Stimulated activated effector memory CD8-positive, alpha-beta T cell treated with anti-CD3 and anti-CD28 coated beads, Interleukin-12 subunit alpha, Interleukin-12 subunit beta, amount 100 ng/mL, for 72 hours (primary cell): ENCODE measurements at regions not wholly inside any gene's neighbourhood (a gene's known extent, or its start where the extent isn't known, plus 50 kb on each side); places are given as distances from the start of the nearest gene placed in this dataset.
A peak's percentile ranks its signal among the peaks of the same experiment; 100 is the strongest.

Experiments used
- ATAC-seq: fragments of 150-1000 bp; cut with Tn5 transposase; 2 replicates; pipeline ENCODE4 v1.10.0; 2021
- DNase-seq, 2 donors: peaks; one replicate each; pipeline ENCODE4 v3.0.0; 2021 to 2022; ENCODE audit warnings: low spot score in 2 of 2
- H3K27ac Mint-ChIP-seq: one replicate; pipeline ENCODE4 v1.8.0; 2022; ENCODE audit warnings: mild to moderate bottlenecking, mixed read lengths
- H3K36me3 Mint-ChIP-seq: one replicate; pipeline ENCODE4 v1.8.0; 2022; ENCODE audit warnings: mild to moderate bottlenecking, mixed read lengths
- H3K4me1 Mint-ChIP-seq: one replicate; pipeline ENCODE4 v1.8.0; 2022; ENCODE audit warnings: mixed read lengths
- H3K4me3 Mint-ChIP-seq: one replicate; pipeline ENCODE4 v1.8.0; 2022; ENCODE audit warnings: mild to moderate bottlenecking, mixed read lengths
- H3K9me3 Mint-ChIP-seq: one replicate; pipeline ENCODE4 v1.8.0; 2022; ENCODE audit warnings: mixed read lengths

GRCh38 chr3:135310317-135310716 lies 515.3 kb downstream of the EPHB1 start:
- no peak overlapping the region for H3K4me3 Mint-ChIP-seq
- ATAC-seq (no peak), DNase-seq (no peak)
- no peak overlapping the region for H3K27ac Mint-ChIP-seq
- no peaks in the 10 kb centered on the region for H3K36me3 Mint-ChIP-seq
- H3K9me3 Mint-ChIP-seq: peaks cover 8% of the 10 kb centered on the region
- H3K4me1 Mint-ChIP-seq: no peaks in the 10 kb centered on the region

DNA sequence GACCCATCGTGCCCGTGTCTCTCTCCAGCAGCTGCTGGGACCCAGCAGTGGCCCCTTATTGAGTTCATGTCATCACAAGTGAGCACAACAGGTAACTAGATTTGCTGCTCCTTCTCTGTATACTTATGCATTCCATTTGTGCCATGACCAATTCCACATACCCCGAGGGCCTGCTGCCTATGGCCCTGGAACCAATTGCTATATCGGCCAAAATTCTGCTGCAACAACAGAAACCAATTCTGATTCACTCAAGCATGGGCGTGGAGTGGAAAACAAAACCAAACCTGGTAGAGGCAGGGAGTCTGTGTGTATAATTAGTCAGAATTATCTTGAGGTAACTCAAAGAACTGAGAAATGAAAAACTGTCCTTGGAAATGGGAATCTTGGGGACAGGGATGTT lies 516.6 kb downstream of the EPHB1 start:
- no peak overlapping the region for H3K4me3 Mint-ChIP-seq
- no peak for DNase-seq

GRCh38 chr3:135314237-135314636 lies 519.2 kb downstream of the EPHB1 start:
- no peak overlapping the region for H3K4me3 Mint-ChIP-seq
- H3K36me3 Mint-ChIP-seq: no peaks in the 10 kb centered on the region
- peaks cover 2% of the 10 kb centered on the region for H3K9me3 Mint-ChIP-seq
- no peak overlapping the region for H3K27ac Mint-ChIP-seq
- H3K4me1 Mint-ChIP-seq: no peaks in the 10 kb centered on the region
- DNase-seq: no peak
- ATAC-seq: no peak

More for the DNA sequence above, 516.6 kb downstream of the EPHB1 start:
- no peak for ATAC-seq
- no peak overlapping the region for H3K27ac Mint-ChIP-seq
- H3K4me1 Mint-ChIP-seq: no peaks in the 10 kb centered on the region
- no peaks in the 10 kb centered on the region for H3K36me3 Mint-ChIP-seq
- H3K9me3 Mint-ChIP-seq: peaks cover 2% of the 10 kb centered on the region

GRCh38 chr3:135324301-135324700 lies 529.2 kb downstream of the EPHB1 start:
- DNase-seq: no peak
- no peaks in the 10 kb centered on the region for H3K36me3 Mint-ChIP-seq
- H3K4me3 Mint-ChIP-seq: no peak overlapping the region
- H3K4me1 Mint-ChIP-seq: no peaks in the 10 kb centered on the region
- H3K9me3 Mint-ChIP-seq: peaks cover 4% of the 10 kb centered on the region
- no peak overlapping the region for H3K27ac Mint-ChIP-seq
- ATAC-seq: no peak

GRCh38 chr3:135325096-135325495 lies 530.0 kb downstream of the EPHB1 start:
- no peak for ATAC-seq
- DNase-seq: no peak
- H3K4me1 Mint-ChIP-seq: no peaks in the 10 kb centered on the region
- H3K9me3 Mint-ChIP-seq: peaks cover 4% of the 10 kb centered on the region
- no peak overlapping the region for H3K27ac Mint-ChIP-seq
- no peak overlapping the region for H3K4me3 Mint-ChIP-seq
- H3K36me3 Mint-ChIP-seq: no peaks in the 10 kb centered on the region

DNA sequence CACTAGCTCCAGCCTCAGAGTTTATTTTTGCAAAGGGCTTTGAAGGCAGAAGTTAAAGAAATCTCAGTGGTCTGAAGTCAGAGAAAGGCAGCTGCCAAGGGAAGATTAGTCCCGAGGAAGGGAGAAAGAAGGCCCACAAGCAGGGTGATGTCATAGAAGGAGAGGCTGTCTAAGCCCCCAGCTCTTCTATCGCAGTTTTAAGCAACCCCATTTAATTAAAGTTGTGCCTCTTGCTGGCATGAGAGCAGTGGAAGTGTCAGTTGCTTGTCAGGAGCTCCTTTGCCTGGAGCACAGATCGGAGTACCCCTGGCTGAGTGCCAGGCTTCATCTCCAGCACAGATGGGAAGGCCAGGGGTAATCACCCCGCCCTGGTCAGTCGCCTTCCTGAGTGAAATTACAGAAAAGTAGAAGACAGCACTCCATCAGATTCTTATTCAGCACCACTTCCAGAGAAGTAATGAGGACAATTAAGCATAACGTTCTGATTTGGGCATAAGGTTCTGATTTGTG lies 530.7 kb downstream of the EPHB1 start:
- H3K36me3 Mint-ChIP-seq: no peaks in the 10 kb centered on the region
- H3K4me1 Mint-ChIP-seq: no peaks in the 10 kb centered on the region

DNA sequence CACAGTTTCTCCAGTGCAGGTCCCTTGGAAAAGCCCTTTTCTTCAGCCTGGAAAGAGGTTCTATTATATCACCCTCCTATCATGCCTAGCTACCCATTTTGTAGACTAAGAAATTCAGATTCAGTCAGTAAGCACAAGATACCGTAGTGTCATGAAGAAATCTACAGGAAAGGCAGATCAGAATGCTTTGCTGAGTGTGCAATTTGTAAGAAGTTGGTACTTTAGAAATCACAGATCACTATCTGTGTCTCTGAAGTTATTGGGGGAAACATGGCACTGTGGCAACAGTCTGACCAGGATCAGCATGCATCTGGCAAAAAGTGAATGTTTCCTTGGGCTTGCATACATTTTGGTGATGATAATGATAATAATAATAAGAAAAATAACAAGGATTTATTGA lies 531.8 kb downstream of the EPHB1 start:
- H3K4me3 Mint-ChIP-seq: no peak overlapping the region
- no peaks in the 10 kb centered on the region for H3K4me1 Mint-ChIP-seq
- H3K9me3 Mint-ChIP-seq: peaks cover 4% of the 10 kb centered on the region
- no peak for DNase-seq
- ATAC-seq: no peak
- no peak overlapping the region for H3K27ac Mint-ChIP-seq
- H3K36me3 Mint-ChIP-seq: no peaks in the 10 kb centered on the region

More for the DNA sequence above, 530.7 kb downstream of the EPHB1 start:
- no peak for ATAC-seq
- H3K4me3 Mint-ChIP-seq: no peak overlapping the region
- H3K9me3 Mint-ChIP-seq: peaks cover 4% of the 10 kb centered on the region
- DNase-seq: no peak
- H3K27ac Mint-ChIP-seq: no peak overlapping the region

DNA sequence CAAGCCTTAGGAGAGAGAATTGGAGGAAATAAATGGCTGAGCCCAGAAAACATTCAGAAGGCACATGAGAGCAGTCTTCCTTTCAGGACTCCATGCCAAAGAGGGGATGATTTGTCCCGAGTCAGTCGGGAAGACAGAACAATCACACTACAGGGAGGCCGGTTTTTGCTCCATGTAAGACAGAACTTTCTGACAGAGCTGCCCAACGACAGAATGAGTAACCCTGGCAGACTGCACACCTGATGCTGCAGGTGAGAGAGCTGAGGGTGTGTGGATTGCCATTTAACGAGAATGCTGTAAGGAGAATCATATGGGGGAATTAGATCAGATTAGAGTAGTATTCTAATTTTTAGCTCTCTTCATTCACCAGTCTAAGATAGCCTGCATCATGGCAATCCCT lies 533.0 kb downstream of the EPHB1 start:
- Mint-ChIP-seq H3K4me1 (no peaks in the 10 kb centered on the region), H3K36me3 (no peaks in the 10 kb centered on the region), H3K4me3 (no peak overlapping the region), H3K9me3 (peaks cover 4% of the 10 kb centered on the region), H3K27ac (no peak overlapping the region)
- ATAC-seq: no peak
- no peak for DNase-seq

DNA sequence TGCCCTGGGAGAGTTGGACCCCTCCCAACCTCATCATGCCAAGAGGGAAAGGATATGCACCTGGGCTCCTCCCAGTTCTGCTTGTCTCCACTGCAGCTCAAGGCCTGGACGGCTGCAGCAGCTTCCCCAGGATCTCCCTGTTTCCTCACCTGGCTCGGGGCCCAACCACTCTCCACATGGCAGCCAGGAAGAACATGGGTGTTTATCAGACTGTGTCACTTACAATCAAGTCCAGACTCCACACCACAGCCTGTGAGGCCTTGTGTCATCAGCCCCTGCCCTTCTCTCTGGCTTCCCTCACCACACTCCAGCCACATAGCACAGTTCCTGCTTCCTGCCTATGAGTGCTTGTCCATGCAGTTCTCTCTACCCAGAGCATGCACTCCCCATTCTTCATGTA lies 534.4 kb downstream of the EPHB1 start:
- DNase-seq: no peak
- Mint-ChIP-seq H3K4me1 (no peaks in the 10 kb centered on the region), H3K4me3 (no peak overlapping the region), H3K36me3 (no peaks in the 10 kb centered on the region), H3K27ac (no peak overlapping the region), H3K9me3 (peaks cover 4% of the 10 kb centered on the region)
- ATAC-seq: peak; percentile 28

DNA sequence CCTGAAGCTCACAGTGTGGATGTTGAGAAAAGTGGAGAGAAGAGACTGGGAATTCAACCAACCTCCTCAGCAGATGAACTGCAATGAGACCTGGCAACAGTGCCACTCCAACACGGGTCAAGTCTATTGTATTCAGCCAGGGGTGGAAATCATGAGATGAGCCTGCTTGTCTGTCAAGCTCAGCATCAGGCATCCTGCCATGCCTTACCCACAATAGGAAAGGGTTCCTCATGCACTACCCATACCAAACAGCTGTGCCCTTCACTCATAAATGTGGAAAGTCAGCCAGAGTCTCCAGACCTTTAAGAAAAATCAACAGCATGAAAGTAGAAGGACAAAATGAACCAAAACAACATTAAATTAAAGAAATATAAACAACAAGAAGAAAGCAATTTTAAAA lies 542.1 kb downstream of the EPHB1 start:
- Mint-ChIP-seq H3K4me3 (no peak overlapping the region), H3K27ac (no peak overlapping the region), H3K4me1 (no peaks in the 10 kb centered on the region), H3K36me3 (no peaks in the 10 kb centered on the region), H3K9me3 (peaks cover 13% of the 10 kb centered on the region)
- DNase-seq: no peak
- ATAC-seq: no peak

- H3K9me3 Mint-ChIP-seq: peaks cover 4% of the 10 kb centered on the region
- no peaks in the 10 kb centered on the region for H3K4me1 Mint-ChIP-seq
- H3K27ac Mint-ChIP-seq: no peak overlapping the region
- H3K4me3 Mint-ChIP-seq: no peak overlapping the region
- ATAC-seq (no peak), DNase-seq (no peak)
- no peaks in the 10 kb centered on the region for H3K36me3 Mint-ChIP-seq
Observed at GRCh38 chr3:135348690-135349089, 553.6 kb downstream of the EPHB1 start.

GRCh38 chr3:135349254-135349948 lies 554.3 kb downstream of the EPHB1 start:
- H3K4me1 Mint-ChIP-seq: no peaks in the 10 kb centered on the region
- no peak overlapping the region for H3K27ac Mint-ChIP-seq
- H3K9me3 Mint-ChIP-seq: peaks cover 6% of the 10 kb centered on the region
- H3K36me3 Mint-ChIP-seq: no peaks in the 10 kb centered on the region
- ATAC-seq (no peak), DNase-seq (no peak)
- no peak overlapping the region for H3K4me3 Mint-ChIP-seq

- Mint-ChIP-seq H3K36me3 (no peaks in the 10 kb centered on the region), H3K9me3 (peaks cover 9% of the 10 kb centered on the region), H3K4me3 (no peak overlapping the region), H3K27ac (no peak overlapping the region), H3K4me1 (no peaks in the 10 kb centered on the region)
- no peak for ATAC-seq
- no peak for DNase-seq
Observed at GRCh38 chr3:135352213-135352612, 557.2 kb downstream of the EPHB1 start.

GRCh38 chr3:135362889-135363288 lies 567.8 kb downstream of the EPHB1 start:
- no peak for ATAC-seq

GRCh38 chr3:135364676-135365075 lies 569.6 kb downstream of the EPHB1 start:
- ATAC-seq (no peak), DNase-seq (no peak)
- peaks cover 5% of the 10 kb centered on the region for H3K9me3 Mint-ChIP-seq
- H3K36me3 Mint-ChIP-seq: no peaks in the 10 kb centered on the region
- H3K4me3 Mint-ChIP-seq: no peak overlapping the region
- no peak overlapping the region for H3K27ac Mint-ChIP-seq
- no peaks in the 10 kb centered on the region for H3K4me1 Mint-ChIP-seq

More at GRCh38 chr3:135362889-135363288, 567.8 kb downstream of the EPHB1 start:
- Mint-ChIP-seq H3K4me1 (no peaks in the 10 kb centered on the region), H3K4me3 (no peak overlapping the region), H3K36me3 (no peaks in the 10 kb centered on the region), H3K9me3 (peaks cover 5% of the 10 kb centered on the region), H3K27ac (no peak overlapping the region)
- DNase-seq: no peak

DNA sequence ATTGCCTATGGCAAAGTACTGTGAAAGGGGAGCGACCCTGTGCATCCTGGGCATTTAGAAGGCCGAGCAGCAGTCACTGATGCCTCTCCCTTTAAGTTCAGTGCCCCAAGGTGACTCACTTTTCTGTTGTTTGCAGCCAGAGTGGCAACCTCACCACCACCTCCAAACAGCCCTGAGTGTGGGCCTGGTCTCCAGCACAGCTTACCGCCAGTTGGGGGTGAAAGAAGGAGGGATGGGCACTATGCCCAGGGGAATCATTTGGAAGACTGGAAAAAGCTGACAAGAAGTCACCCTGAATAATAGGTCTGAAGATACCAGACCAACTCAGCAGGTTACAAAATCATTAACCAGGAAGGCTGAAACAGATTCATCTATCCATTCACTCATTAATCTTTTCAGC lies 571.8 kb downstream of the EPHB1 start:
- Mint-ChIP-seq H3K27ac (no peak overlapping the region), H3K4me1 (no peaks in the 10 kb centered on the region), H3K36me3 (no peaks in the 10 kb centered on the region), H3K9me3 (no peaks in the 10 kb centered on the region), H3K4me3 (no peak overlapping the region)
- DNase-seq: no peak
- no peak for ATAC-seq
